GM12892 (cell line): ENCODE measurements at regions not wholly inside any gene's neighbourhood (a gene's known extent, or its start where the extent isn't known, plus 50 kb on each side); places are given as distances from the start of the nearest gene placed in this dataset.
"Not testable (repeated sequence)": the region's sequence is repeated elsewhere in the genome, so short reads cannot be mapped to it uniquely, and the experiment has no call there.

ENCODE experiments used
- POLR2A ChIP-seq: IDR thresholded peaks from 2 replicates; pipeline ENCODE4 v1.6.1; 2011; ENCODE audit warnings: low read depth, low read length, control low read depth
- TAF1 ChIP-seq: IDR thresholded peaks from 2 replicates; pipeline ENCODE4 v1.6.1; 2011; ENCODE audit warnings: low read depth, mild to moderate bottlenecking, control low read depth, low read length, borderline replicate concordance

DNA sequence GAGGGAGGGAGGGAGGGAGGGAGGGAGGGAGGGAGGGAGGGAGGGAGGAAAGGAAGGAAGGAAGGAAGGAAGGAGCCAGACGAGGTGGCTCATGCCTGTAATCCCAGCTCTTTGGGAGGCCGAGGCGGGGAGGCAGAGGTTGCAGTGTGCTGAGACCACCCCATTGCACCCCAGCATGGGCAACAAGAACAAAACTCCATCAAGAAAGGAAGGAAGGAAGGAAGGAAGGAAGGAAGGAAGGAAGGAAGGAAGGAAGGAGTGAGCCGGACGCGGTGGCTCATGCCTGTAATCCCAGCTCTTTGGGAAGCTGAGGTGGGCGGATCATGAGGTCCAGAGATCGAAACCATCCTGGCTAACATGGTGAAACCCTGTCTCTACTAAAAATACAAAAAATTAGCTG, 60.8 kb upstream of the JARID2 start:
- TF ChIP-seq POLR2A, TAF1: not testable (repeated sequence)
